Endothelial cell (in vitro differentiated cells): ENCODE measurements at regions not wholly inside any gene's neighbourhood (a gene's known extent, or its start where the extent isn't known, plus 50 kb on each side); places are given as distances from the start of the nearest gene placed in this dataset.

Experiments used
- DNase-seq: peaks from one replicate; pipeline ENCODE4 v3.0.0; 2021; ENCODE audit warnings: low spot score
- H3K27ac Mint-ChIP-seq: one replicate; pipeline ENCODE4 v1.8.0; 2021; ENCODE audit warnings: mixed read lengths, inconsistent platforms; ENCODE audit not compliant: unreplicated experiment
- H3K27me3 Mint-ChIP-seq: one replicate; pipeline ENCODE4 v1.8.0; 2021; ENCODE audit warnings: mild to moderate bottlenecking, moderate library complexity, mixed read lengths, inconsistent platforms; ENCODE audit not compliant: unreplicated experiment
- H3K36me3 Mint-ChIP-seq: one replicate; pipeline ENCODE4 v1.8.0; 2021; ENCODE audit warnings: mild to moderate bottlenecking, low read depth, mixed read lengths, inconsistent platforms; ENCODE audit not compliant: unreplicated experiment
- H3K4me1 Mint-ChIP-seq: one replicate; pipeline ENCODE4 v1.8.0; 2021; ENCODE audit warnings: mild to moderate bottlenecking, mixed read lengths, inconsistent platforms; ENCODE audit not compliant: unreplicated experiment
- H3K4me3 Mint-ChIP-seq: one replicate; pipeline ENCODE4 v1.8.0; 2021; ENCODE audit warnings: mild to moderate bottlenecking, mixed read lengths, inconsistent platforms; ENCODE audit not compliant: unreplicated experiment
- H3K9me3 Mint-ChIP-seq: one replicate; pipeline ENCODE4 v1.8.0; 2021; ENCODE audit warnings: mixed read lengths, inconsistent platforms; ENCODE audit not compliant: unreplicated experiment
- TF ChIP-seq, protein P1 (sequence below): fragments of 200-600 bp; sonication (generic); IDR thresholded peaks from one replicate; pipeline ENCODE4 v1.5.0; 2021; ENCODE audit warnings: antibody characterized with exemption; ENCODE audit not compliant: unreplicated experiment

DNA sequence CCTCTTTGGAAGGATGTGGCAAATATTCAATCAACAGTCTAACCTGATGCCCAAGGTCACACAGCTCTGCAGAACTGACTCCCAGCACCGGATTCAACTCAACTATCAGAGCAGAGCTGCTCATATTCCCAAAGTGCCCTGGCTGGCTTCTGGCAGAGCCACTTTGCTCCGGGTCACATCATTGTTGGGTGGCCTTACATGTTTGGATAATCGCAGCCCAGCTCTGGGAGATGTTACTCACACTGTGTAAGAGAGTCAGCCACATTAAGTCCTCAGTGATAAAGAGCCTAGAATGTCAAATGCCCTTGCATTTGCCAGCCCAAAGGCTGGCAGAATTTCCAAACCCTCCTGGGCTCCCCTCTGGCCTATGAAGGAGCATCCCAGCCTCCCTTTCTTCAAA lies 79.8 kb upstream of the PDE1C start:
- Mint-ChIP-seq H3K36me3 (no peaks in the 10 kb centered on the region), H3K9me3 (no peaks in the 10 kb centered on the region), H3K27me3 (no peaks in the 10 kb centered on the region), H3K4me3 (no peak overlapping the region), H3K4me1 (peaks cover 5% of the 10 kb centered on the region), H3K27ac (no peak overlapping the region)
- no peak for DNase-seq
- TF ChIP-seq, protein P1, sequence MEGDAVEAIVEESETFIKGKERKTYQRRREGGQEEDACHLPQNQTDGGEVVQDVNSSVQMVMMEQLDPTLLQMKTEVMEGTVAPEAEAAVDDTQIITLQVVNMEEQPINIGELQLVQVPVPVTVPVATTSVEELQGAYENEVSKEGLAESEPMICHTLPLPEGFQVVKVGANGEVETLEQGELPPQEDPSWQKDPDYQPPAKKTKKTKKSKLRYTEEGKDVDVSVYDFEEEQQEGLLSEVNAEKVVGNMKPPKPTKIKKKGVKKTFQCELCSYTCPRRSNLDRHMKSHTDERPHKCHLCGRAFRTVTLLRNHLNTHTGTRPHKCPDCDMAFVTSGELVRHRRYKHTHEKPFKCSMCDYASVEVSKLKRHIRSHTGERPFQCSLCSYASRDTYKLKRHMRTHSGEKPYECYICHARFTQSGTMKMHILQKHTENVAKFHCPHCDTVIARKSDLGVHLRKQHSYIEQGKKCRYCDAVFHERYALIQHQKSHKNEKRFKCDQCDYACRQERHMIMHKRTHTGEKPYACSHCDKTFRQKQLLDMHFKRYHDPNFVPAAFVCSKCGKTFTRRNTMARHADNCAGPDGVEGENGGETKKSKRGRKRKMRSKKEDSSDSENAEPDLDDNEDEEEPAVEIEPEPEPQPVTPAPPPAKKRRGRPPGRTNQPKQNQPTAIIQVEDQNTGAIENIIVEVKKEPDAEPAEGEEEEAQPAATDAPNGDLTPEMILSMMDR, result no peak

DNA sequence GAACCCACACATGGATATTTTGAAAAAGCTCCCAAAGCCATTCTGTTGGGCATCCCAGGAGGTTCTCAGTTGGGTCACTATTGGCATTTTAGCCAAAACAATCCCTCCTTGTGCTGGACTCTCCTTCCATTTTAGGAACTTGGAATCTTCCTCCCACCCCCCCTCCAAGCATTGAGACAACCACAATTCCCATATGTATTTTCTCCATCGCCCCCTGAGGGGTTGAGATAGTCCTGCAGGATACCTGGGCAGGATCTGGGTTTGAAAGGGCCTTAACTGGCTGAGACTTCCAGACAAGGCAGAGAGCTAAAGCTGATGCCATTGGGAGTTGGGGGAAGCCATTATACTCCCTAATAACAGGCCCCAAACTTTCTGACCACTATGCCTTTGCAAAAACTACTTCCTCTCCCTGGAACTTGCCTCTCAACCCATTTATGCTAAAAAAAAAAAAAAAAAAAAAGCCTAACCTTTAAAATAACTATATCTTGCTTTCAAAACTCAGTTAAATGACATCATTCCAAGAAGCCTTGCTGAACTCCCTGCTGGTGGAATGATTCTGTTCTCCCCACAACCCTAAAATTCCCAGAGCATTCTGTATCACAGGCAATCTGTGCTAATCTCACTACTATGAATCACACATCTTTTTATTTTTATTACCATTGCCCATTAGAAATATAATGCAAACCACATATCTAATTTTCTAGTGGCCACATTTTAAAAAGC lies 77.5 kb upstream of the PDE1C start:
- H3K27me3 Mint-ChIP-seq, result no peaks in the 10 kb centered on the region
- no peak overlapping the region for H3K27ac Mint-ChIP-seq
- no peaks in the 10 kb centered on the region for H3K9me3 Mint-ChIP-seq
- no peak for DNase-seq
- TF ChIP-seq, protein P1, result no peak
- H3K36me3 Mint-ChIP-seq, result no peaks in the 10 kb centered on the region
- H3K4me1 Mint-ChIP-seq, result no peaks in the 10 kb centered on the region
- no peak overlapping the region for H3K4me3 Mint-ChIP-seq

DNA sequence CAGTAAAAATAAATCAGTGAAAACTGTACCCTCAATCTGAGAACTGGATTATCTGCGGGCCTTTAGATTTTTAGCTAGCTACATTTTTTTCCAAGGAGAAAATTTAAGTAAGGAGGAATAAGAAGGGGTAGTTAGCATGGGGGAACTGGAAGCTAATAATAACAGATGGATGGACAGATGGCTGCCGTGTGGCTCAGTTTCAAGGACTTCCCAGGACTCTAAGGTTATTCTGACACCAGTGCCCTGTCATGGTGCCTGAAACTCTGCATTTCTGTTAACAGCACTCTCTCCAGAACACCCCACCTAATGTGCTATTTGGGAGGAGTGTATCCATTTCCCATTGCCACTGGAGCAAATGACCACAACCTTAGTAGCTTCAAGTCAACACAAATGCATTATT lies 75.7 kb upstream of the PDE1C start:
- TF ChIP-seq, protein P1, result no peak
- no peaks in the 10 kb centered on the region for H3K36me3 Mint-ChIP-seq
- no peaks in the 10 kb centered on the region for H3K27me3 Mint-ChIP-seq
- H3K27ac Mint-ChIP-seq, result no peak overlapping the region
- no peak overlapping the region for H3K4me3 Mint-ChIP-seq
- H3K9me3 Mint-ChIP-seq, result no peaks in the 10 kb centered on the region
- DNase-seq, result no peak
- H3K4me1 Mint-ChIP-seq, result no peaks in the 10 kb centered on the region

DNA sequence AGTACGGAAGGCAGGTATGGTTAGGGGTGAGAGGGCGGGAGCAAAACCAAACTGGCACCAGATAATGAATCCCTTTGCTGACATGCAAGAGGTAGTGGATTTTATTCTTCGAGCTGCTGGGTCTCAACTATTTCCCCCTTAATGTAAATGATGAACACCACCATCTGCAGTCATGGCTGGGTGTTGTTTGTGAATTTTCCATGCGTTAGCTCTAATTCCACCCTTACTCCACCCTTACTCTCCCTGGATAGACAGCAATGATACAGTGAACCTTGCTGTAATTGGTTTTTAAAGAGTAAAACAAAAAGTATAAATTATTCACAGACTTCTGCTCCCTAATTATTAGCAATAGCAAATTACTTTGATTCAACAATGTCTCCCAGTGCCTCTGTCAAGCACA lies 74.5 kb upstream of the PDE1C start:
- Mint-ChIP-seq H3K9me3 (no peaks in the 10 kb centered on the region), H3K36me3 (no peaks in the 10 kb centered on the region), H3K4me3 (no peak overlapping the region), H3K27me3 (no peaks in the 10 kb centered on the region), H3K4me1 (no peaks in the 10 kb centered on the region), H3K27ac (no peak overlapping the region)
- TF ChIP-seq, protein P1, result no peak
- DNase-seq, result no peak

DNA sequence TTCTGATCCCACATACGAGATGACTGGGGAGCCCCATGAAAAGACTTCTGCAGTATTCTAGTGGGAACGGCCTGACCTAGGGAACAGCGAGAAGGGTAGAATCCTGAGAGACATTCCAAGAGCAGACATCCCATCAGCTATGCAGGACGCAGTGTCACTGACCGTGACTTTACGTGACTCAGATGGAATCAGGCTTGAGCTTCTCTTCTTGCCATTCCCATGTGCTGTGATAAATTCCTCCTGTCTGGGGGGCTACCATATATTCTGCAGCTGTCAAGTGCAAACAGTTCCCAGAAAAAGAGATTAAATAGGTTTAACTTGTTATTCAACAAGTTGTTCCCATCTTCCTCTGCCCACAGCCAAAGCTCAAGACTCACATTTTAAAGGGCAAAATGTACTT lies 73.1 kb upstream of the PDE1C start:
- H3K27me3 Mint-ChIP-seq, result no peaks in the 10 kb centered on the region
- no peak overlapping the region for H3K4me3 Mint-ChIP-seq
- no peaks in the 10 kb centered on the region for H3K36me3 Mint-ChIP-seq
- no peaks in the 10 kb centered on the region for H3K4me1 Mint-ChIP-seq
- H3K9me3 Mint-ChIP-seq, result no peaks in the 10 kb centered on the region
- H3K27ac Mint-ChIP-seq, result no peak overlapping the region
- no peak for DNase-seq
- TF ChIP-seq, protein P1, result no peak
